ENCODE measurements at regions not wholly inside any gene's neighbourhood (a gene's known extent, or its start where the extent isn't known, plus 50 kb on each side); places are given as distances from the start of the nearest gene placed in this dataset.

DNA sequence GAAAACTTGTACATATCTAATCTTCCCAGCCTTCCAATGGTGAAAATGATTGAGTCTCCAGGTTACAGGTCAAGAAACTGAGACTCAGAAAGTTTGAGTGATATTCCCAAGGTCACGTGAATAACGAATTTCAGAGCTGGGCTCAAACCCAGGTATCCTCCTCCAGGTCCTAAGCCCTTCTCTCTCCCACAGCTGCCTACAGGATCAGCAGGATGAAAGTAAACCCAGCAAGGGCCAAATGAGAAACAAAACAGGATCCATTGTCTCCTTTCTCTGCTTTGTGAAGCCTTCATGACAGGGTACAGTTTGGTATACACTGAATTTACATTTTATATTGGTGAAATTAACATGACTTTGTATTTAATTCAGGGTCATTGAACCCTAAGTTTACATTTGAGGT, 208.1 kb downstream of the RBM26 start:
- TF ChIP-seq, protein P1, sequence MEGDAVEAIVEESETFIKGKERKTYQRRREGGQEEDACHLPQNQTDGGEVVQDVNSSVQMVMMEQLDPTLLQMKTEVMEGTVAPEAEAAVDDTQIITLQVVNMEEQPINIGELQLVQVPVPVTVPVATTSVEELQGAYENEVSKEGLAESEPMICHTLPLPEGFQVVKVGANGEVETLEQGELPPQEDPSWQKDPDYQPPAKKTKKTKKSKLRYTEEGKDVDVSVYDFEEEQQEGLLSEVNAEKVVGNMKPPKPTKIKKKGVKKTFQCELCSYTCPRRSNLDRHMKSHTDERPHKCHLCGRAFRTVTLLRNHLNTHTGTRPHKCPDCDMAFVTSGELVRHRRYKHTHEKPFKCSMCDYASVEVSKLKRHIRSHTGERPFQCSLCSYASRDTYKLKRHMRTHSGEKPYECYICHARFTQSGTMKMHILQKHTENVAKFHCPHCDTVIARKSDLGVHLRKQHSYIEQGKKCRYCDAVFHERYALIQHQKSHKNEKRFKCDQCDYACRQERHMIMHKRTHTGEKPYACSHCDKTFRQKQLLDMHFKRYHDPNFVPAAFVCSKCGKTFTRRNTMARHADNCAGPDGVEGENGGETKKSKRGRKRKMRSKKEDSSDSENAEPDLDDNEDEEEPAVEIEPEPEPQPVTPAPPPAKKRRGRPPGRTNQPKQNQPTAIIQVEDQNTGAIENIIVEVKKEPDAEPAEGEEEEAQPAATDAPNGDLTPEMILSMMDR (IDR thresholded peaks at IDR 0.05), result no peak
- TF ChIP-seq POLR2A (IDR thresholded peaks at IDR 0.05), result no peak

Data from adrenal gland (tissue), 5 donors.